ENCODE measurements at regions not wholly inside any gene's neighbourhood (a gene's known extent, or its start where the extent isn't known, plus 50 kb on each side); places are given as distances from the start of the nearest gene placed in this dataset.

GRCh38 chr5:124285071-124285470 is 461.4 kb downstream of the ZNF608 start:
- TF ChIP-seq, protein P1, sequence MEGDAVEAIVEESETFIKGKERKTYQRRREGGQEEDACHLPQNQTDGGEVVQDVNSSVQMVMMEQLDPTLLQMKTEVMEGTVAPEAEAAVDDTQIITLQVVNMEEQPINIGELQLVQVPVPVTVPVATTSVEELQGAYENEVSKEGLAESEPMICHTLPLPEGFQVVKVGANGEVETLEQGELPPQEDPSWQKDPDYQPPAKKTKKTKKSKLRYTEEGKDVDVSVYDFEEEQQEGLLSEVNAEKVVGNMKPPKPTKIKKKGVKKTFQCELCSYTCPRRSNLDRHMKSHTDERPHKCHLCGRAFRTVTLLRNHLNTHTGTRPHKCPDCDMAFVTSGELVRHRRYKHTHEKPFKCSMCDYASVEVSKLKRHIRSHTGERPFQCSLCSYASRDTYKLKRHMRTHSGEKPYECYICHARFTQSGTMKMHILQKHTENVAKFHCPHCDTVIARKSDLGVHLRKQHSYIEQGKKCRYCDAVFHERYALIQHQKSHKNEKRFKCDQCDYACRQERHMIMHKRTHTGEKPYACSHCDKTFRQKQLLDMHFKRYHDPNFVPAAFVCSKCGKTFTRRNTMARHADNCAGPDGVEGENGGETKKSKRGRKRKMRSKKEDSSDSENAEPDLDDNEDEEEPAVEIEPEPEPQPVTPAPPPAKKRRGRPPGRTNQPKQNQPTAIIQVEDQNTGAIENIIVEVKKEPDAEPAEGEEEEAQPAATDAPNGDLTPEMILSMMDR (tag by site-specific recombination; IDR thresholded peaks at IDR 0.05): no peak
- TF ChIP-seq ZNF155 (tag by site-specific recombination; IDR thresholded peaks at IDR 0.05) (no peak), ZBTB44 (tag by site-specific recombination; IDR thresholded peaks at IDR 0.05) (no peak), SP2 (tag by site-specific recombination; IDR thresholded peaks at IDR 0.05) (no peak), ZNF639 (tag by site-specific recombination; IDR thresholded peaks at IDR 0.05) (no peak), ZBTB7A (tag by site-specific recombination; IDR thresholded peaks at IDR 0.05; ENCODE audit: low read depth) (no peak), ZNF214 (tag by site-specific recombination; IDR thresholded peaks at IDR 0.05; ENCODE audit: borderline replicate concordance) (no peak), YY1 (tag by site-specific recombination; IDR thresholded peaks at IDR 0.05) (no peak), REPIN1 (tag by site-specific recombination; IDR thresholded peaks at IDR 0.05; ENCODE audit: low read depth) (no peak)
- TF ChIP-seq, protein P2, sequence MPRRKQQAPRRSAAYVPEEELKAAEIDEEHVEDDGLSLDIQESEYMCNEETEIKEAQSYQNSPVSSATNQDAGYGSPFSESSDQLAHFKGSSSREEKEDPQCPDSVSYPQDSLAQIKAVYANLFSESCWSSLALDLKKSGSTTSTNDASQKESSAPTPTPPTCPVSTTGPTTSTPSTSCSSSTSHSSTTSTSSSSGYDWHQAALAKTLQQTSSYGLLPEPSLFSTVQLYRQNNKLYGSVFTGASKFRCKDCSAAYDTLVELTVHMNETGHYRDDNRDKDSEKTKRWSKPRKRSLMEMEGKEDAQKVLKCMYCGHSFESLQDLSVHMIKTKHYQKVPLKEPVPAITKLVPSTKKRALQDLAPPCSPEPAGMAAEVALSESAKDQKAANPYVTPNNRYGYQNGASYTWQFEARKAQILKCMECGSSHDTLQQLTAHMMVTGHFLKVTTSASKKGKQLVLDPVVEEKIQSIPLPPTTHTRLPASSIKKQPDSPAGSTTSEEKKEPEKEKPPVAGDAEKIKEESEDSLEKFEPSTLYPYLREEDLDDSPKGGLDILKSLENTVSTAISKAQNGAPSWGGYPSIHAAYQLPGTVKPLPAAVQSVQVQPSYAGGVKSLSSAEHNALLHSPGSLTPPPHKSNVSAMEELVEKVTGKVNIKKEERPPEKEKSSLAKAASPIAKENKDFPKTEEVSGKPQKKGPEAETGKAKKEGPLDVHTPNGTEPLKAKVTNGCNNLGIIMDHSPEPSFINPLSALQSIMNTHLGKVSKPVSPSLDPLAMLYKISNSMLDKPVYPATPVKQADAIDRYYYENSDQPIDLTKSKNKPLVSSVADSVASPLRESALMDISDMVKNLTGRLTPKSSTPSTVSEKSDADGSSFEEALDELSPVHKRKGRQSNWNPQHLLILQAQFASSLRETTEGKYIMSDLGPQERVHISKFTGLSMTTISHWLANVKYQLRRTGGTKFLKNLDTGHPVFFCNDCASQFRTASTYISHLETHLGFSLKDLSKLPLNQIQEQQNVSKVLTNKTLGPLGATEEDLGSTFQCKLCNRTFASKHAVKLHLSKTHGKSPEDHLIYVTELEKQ (tag by site-specific recombination; IDR thresholded peaks at IDR 0.05; ENCODE audit: borderline replicate concordance): no peak
- TF ChIP-seq, protein P3, sequence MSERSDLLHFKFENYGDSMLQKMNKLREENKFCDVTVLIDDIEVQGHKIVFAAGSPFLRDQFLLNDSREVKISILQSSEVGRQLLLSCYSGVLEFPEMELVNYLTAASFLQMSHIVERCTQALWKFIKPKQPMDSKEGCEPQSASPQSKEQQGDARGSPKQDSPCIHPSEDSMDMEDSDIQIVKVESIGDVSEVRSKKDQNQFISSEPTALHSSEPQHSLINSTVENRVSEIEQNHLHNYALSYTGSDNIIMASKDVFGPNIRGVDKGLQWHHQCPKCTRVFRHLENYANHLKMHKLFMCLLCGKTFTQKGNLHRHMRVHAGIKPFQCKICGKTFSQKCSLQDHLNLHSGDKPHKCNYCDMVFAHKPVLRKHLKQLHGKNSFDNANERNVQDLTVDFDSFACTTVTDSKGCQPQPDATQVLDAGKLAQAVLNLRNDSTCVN (tag by site-specific recombination; optimal IDR thresholded peaks at IDR 0.05): no peak

Measured in HEK293 (cell line).